ENCODE measurements at regions not wholly inside any gene's neighbourhood (a gene's known extent, or its start where the extent isn't known, plus 50 kb on each side); places are given as distances from the start of the nearest gene placed in this dataset.

DNA sequence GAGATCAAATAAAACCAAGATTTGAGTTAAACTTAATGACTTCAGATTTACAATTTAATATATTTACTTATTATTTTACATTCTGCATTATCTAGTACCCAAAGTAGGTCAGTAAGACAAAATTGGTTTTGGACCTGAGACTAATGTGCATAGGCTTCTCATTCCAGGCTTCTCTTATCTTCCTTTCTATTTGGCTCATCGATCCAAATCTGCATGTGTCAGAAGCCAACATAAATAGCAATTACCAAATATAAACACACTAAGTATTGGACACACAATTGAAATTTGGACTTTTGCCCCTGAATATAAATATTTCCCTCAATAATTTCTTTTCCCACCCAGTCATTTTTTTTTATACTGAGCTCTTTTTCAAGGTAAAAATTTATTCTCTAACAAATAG lies 290.6 kb upstream of the ARHGEF26 start:
- no peaks in the 10 kb centered on the region for H3K4me1 ChIP-seq (replicated peaks in 1 of 2)
- no peak overlapping the region for H3K4me3 ChIP-seq
- H3K27ac ChIP-seq = no peak overlapping the region
- no peaks in the 10 kb centered on the region for H3K9me3 ChIP-seq (replicated peaks in 1 of 3)
- DNase-seq = no peak
- intact Hi-C loops (cut with DNase I) = no loop called here
- H3K36me3 ChIP-seq (replicated peaks in 1 of 2) = no peaks in the 10 kb centered on the region
- no peaks in the 10 kb centered on the region for H3K27me3 ChIP-seq
- TF ChIP-seq POLR2A (IDR thresholded peaks at IDR 0.05) (no peak), CTCF (IDR thresholded peaks at IDR 0.05) (no peak)
- 57 to 76% (median 67%) methylated on average over 1 of the region's 1 CpG for WGBS, 4 donors

- Histone ChIP-seq H3K36me3 (replicated peaks in 1 of 2) (no peaks in the 10 kb centered on the region), H3K4me1 (replicated peaks in 1 of 2) (no peaks in the 10 kb centered on the region), H3K27me3 (no peaks in the 10 kb centered on the region), H3K4me3 (no peak overlapping the region), H3K27ac (no peak overlapping the region), H3K9me3 (replicated peaks in 1 of 3) (no peaks in the 10 kb centered on the region)
- 52 to 76% (median 72%) methylated on average over 3 of the region's 3 CpGs for WGBS, 4 donors
- no peak for DNase-seq
- intact Hi-C loops (cut with DNase I) = no loop called here
- no peak for TF ChIP-seq CTCF (IDR thresholded peaks at IDR 0.05)
- no peak for TF ChIP-seq POLR2A (IDR thresholded peaks at IDR 0.05)
These were observed 285.6 kb upstream of the ARHGEF26 start for GRCh38 chr3:153835540-153835939.

GRCh38 chr3:153840487-153840886 lies 280.7 kb upstream of the ARHGEF26 start:
- no peaks in the 10 kb centered on the region for H3K36me3 ChIP-seq (replicated peaks in 1 of 2)
- DNase-seq = no peak
- H3K27me3 ChIP-seq = no peaks in the 10 kb centered on the region
- WGBS, 4 donors = 87 to 100% (median 89%) methylated on average over 1 of the region's 1 CpG
- H3K4me3 ChIP-seq = no peak overlapping the region
- H3K4me1 ChIP-seq (replicated peaks in 1 of 2) = no peaks in the 10 kb centered on the region
- H3K27ac ChIP-seq = no peak overlapping the region
- H3K9me3 ChIP-seq (replicated peaks in 1 of 3) = no peaks in the 10 kb centered on the region
- no peak for TF ChIP-seq POLR2A (IDR thresholded peaks at IDR 0.05)
- TF ChIP-seq CTCF (IDR thresholded peaks at IDR 0.05) = no peak
- intact Hi-C loops (cut with DNase I) = no loop called here

GRCh38 chr3:153843994-153844393 lies 277.2 kb upstream of the ARHGEF26 start:
- Histone ChIP-seq H3K36me3 (replicated peaks in 1 of 2) (no peaks in the 10 kb centered on the region), H3K27me3 (no peaks in the 10 kb centered on the region), H3K9me3 (replicated peaks in 1 of 3) (no peaks in the 10 kb centered on the region), H3K4me3 (no peak overlapping the region), H3K4me1 (replicated peaks in 1 of 2) (no peaks in the 10 kb centered on the region), H3K27ac (no peak overlapping the region)
- TF ChIP-seq CTCF (IDR thresholded peaks at IDR 0.05) (no peak), POLR2A (IDR thresholded peaks at IDR 0.05) (no peak)
- no peak for DNase-seq
- intact Hi-C loops (cut with DNase I) = no loop called here

All from adrenal gland (tissue), 9 donors.